ENCODE measurements at regions not wholly inside any gene's neighbourhood (a gene's known extent, or its start where the extent isn't known, plus 50 kb on each side); places are given as distances from the start of the nearest gene placed in this dataset.
"Not testable (repeated sequence)": the region's sequence is repeated elsewhere in the genome, so short reads cannot be mapped to it uniquely, and the experiment has no call there.

DNA sequence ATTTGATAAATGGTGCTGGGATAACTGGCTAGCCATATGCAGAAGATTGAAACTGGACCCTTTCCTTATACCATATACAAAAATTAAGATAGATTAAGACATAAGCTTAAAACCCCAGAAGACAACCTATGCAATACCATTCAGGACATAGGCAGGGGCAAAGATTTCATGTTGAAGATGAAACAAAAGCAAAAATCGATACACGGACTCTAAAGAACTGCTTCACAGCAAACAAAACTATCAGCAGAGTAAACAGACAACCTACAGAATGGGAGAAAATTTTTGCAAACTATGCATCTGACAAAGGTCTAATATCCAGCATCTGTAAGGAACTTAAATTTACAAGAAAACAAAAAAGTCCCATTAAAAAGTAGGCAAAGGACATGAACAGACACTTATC is 255.9 kb downstream of the TINAG start:
- DNase-seq (ENCODE audit: low spot score): not testable (repeated sequence)

DNA sequence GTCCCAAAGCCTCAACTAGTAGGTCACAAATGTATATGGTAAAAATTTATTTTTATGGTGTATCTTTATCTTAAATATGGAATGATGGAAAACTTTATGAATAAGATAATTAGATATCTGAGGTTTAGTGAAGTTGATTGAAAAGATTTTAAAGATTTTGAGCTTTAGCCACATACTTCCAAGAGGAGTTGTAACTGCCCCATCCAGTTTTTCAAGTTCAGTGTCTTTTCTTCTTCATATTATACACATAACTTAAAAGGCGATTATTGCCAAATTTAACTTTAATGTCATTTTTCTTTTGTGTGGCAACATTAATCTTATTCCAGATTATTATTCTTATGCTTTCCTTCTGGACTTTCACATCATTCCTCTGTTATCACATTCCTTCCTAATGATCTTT is 266.4 kb downstream of the TINAG start:
- DNase-seq (ENCODE audit: low spot score): no peak

DNA sequence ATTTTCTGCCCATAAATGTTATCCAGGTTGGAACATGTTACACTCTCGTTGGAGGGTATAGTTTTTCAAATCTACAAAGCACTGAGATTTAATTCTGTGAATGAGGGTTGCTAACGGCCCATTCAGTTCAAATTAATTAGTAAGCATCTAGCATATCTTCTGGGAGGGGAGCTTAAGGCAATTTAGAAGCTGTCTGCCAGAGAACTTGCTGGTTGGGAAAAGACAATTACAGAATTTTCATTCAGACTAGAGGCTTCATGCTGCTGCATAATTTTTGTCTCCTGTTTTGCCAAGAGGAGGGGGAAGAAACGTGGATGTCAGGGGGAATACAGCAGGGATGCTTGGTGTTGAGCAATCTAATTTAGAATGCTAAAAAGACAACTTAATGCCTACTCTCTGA is 268.3 kb upstream of the FAM83B start:
- DNase-seq (ENCODE audit: low spot score): no peak

DNA sequence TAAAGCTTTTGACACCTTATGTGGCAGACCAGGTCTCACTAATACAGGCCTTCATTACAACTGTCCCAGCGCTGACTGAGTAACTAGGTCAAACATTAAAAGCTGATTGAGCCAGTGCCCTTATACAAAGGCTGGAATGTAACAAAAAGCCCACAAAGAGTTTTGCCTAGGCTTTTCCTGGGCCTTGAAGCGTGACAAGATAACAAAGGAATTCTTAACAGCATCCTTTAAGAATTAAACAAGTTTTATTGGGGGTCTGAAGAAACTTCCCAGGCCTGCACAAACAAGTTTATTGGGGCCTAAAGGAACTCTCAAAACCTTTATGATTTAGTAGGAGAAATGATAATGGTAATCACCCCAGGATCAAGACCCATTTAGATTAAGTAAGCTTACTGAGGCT is 267.6 kb upstream of the FAM83B start:
- DNase-seq (ENCODE audit: low spot score): no peak

DNA sequence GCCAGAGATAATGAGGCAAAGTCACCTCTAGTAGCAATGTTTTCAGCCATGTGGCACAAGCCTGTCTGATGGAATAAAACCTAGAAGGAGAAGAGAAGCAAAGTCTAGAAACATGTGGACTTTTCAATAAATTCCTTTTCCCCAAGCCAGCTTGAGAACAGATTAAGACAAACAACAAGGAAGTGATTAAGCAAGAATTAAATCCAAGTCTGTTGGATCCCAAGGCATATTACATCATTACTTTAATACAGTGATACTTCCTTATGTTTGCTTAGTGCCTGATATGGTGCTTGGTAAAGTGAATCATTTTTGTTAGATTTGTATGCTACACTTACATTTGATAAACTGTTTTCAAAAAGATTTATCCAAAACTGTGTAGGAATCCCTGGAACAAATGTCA is 260.3 kb upstream of the FAM83B start:
- no peak for DNase-seq (ENCODE audit: low spot score)

DNA sequence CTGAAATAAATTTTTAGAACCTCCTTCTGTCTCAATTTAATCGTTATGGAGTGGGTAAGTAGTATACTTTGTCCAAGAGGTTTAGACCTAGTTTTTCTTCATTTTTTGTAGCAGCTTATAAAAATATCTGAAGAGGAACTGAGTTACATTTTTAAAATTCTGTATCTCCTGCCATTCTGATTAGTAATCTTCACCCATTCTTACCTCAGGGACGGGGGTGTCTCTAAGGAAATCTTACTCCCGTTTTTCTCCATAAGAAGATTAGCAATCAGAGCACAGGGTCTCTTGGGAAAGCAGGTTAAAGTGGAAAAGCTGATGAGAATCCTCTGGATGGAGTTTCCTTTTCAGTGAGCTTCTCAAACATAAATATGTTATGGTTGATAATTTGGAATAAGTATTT is 259.3 kb upstream of the FAM83B start:
- DNase-seq (ENCODE audit: low spot score): no peak

DNA sequence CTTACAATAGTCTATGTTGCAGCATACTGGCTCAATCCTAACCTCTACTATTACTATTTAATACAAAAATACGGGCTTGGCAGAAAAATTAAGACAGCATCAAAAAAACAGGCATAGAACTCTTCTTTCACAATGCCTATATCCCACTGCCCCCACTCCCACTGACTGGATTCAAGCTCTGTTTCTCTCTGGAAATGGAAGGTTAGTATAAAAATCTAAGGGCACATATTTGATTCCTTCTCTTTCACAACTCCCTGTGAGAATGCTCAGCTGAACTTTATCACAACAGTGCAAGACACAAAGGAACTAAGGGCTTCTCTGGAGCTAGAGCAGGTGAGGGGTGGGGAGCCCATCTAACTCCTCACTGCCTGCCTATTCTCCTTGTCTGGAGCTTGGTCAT is 258.4 kb upstream of the FAM83B start:
- no peak for DNase-seq (ENCODE audit: low spot score)

DNA sequence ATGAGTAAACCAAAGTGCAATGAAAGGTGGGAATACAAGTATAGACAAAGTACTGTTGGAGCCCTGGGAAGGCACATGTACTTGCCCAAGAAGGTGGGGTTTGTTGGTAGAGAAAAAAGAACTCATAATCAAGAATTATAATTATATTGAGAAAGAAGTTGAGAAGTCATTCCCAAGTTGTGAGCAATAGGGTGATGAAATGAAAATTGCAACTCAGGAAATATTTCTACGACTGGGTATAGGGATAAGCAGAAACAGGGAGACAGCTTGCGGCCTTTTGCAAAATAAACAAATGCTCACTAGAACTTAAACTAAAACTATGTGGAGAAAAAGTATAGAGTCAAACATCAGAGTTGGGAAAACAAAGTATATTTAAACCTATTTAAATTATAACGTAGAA is 250.7 kb upstream of the FAM83B start:
- no peak for DNase-seq (ENCODE audit: low spot score)

DNA sequence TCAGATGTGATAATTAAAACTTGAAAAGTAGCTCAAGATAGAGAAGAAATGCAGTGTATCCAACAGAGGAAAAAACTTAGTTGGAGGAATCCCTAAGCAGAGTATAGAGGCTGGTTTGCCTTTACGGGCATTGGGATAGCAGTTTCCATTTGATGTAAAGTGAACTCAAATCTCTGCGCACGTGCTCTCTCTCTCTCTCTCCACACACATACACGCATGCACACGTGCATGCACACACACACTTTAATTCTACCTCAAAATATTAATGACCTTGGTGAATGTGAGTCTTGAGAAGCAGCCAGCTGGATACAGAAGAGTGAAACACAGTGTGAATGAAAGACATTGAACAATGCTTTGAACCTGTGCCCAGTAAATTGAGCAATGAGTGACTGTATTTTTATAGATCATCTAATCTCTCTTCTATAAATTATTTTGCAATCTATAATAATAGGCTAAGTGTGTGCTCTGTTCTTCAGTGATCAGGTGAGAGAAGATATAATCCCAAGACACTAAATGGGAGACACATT is 247.7 kb upstream of the FAM83B start:
- DNase-seq (ENCODE audit: low spot score): no peak

DNA sequence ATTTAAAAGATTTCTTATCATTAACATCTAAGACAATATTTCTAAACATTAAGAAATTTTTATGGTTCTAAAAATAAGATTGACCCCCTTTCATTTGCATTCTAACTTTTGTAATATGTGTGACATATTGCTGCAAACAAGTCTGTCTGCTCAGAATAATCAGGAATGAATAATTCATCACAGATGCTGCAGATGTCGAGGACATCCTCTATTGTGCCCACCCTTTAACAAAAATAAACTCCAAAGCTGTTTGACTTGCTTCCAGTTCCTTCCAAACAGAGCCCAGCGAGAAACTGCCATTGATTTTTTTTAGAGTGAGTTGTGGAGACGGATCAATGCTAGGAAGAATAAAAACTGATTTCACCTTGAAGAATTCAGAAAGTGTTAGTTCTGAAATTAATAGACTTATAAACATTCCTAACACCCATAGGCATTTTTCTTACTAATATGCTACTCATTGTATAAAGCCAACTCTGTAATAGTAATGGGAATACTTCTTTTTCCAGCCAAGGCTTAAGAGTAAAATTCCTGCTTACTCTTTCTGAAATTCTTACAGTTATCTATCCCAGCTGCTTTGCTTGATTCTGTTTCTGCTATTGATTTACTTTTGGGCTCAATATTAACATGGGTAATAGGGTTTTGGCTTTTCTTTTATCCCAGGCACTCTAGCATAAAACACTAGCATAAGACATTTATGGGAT is 244.8 kb upstream of the FAM83B start:
- DNase-seq (ENCODE audit: low spot score): no peak

DNA sequence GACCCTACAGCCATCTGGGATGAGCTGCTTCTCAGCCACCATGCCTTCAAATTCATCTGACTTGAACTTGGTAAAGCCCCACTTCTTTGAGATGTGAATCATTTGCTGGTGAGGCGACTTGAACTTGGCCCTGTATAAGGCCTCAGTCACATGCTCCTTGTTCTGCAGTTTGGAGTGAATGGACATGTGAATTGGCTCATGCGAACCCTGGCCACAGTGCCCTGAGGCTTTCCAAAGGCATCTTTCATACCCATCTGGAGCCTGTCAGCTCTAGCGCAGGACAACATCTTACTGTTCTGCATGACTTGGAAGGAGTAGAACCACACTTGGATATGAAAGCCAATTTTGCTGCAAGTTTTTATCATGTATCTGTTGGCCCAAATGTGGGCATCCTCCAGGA is 244.0 kb upstream of the FAM83B start:
- no peak for DNase-seq (ENCODE audit: low spot score)

DNA sequence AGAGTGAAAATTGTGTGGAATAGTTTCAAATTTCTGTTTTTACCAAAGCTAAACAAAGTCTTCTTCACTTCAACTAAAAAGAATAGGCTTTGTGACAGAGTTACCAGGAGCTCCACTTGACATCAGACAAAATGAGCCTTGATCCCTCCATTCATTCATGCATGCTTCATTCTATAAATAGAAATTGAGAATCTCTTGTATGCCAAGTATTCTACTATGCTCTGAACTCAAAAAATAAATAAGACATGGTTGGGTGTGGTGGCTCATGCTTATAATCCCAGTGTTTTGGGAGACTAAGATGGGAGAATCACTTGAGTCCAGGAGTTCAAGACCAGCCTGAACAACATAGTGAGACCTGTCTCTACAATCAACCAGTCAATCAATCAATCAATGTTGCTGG is 236.6 kb upstream of the FAM83B start:
- no peak for DNase-seq (ENCODE audit: low spot score)

DNA sequence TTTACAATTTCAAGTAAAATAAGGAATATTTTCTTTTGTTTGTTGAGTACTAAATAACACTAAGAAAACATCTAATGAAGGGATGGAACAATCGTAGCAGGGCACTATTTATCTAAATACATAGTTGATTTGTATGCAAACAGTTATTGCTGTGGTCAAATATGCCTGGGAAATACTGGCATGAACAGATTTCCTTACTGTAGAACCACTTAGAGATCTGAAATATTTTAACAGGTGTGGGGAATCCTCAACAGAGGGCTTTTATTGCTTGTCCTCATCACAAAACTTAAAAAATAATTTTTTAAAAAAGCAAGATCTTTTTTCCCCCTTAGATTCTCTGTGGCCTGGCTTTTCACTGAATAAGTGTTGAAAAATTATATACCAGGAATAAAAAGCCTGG is 233.0 kb upstream of the FAM83B start:
- DNase-seq (ENCODE audit: low spot score): no peak

DNA sequence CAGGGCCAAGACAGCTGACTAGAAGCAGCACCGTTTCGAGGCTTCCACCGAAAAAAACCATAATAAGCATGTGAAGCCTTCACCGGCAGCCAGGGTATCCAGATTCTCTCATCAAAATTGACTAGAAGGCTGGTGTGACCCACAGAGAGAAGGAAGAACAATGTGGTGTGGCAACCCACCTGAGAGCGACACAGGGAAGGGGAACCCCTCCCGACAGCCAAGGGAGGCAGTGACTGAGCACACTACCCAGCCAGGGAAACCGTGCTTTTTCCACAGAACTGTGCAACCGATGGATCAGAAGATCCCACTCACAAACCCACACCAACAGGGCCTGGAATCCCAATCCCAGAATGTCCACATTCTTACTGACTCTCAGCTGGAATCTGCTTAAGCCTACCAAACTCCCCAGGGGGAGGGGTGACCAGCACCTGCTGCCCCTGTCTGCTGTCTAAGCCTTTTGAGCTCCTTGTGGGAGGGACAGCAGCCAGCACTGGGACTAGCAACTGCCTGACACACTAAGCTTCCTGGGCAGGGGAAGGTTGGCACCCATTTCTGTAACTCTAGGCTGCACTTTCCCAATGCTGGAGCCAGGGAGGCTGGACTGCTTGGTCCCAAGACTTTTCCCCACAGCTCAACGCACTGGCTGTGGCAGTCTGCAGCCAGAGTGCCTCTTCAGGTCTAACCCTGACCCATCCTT is 231.9 kb upstream of the FAM83B start:
- no peak for DNase-seq (ENCODE audit: low spot score)

DNA sequence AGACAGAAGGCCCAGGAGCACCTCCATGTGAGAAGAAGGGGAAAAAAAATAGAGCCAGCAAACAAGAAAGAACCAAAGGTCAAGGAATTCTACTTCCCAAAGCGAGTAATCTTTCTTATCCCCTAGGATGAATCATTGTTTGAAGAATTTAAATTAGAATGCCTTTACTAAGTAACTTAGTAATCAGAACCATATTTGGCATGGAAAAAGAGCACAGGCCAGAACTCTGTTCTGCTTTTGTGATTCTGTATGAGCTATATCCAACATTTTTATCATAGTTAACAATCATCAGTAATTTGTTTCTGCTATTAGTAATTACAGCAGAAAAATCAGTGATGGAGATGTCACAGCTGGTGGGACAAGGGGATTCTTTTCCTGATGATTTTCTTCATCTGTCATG is 228.8 kb upstream of the FAM83B start:
- DNase-seq (ENCODE audit: low spot score): no peak

DNA sequence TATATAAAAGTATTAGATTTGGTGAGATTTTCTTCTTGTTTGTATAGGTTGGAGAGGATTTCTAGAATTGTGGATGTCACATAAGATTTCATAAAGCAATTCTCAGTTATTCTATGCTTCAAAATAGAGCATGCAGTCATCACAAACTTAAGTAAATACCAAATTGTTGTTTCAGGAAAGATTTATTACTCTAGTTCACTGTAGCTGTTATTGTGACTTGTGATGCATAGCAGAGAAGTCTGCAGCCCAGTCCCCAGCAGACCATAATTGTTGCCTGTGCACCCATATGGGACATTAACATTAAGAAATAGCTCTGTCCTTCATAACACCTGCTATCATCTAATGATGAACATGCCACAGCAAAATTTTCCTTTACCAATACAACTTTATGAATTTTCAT is 228.0 kb upstream of the FAM83B start:
- DNase-seq (ENCODE audit: low spot score): no peak

DNA sequence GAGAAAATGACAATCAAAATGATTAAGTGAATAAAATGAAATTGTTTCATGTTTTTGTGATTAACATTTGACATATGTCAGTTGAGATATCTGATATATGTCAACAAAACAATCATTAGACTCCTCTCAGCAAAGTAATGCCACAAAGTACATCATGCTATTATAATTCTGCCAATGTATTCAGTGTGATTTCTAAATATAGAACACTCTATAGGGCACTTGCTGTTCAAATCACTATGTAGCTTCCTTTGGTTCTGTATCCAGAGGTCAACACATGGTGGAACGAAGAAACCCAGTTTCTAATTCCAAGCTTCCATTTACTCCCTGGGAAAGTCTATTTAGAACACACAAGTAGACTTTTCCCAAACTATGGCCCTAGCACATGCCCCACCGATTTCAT is 227.5 kb upstream of the FAM83B start:
- no peak for DNase-seq (ENCODE audit: low spot score)

DNA sequence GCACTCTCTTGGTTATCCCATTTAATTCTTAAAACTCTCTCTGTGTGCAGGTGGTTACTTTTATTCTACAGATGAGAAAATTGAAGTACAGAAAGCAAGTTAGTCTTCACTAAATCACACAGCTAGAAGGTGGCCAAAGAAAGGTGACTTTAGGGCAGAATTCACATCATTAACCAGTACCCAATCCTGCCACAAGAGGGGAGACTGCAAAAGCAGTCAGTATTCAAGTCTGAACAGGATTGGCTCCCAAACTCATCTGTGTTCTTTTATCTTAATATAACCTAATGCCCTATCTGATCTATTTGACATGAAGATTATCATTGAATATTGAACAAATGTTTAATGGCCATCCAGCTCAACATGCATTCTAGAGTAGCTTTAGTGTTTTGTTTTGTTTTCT is 225.3 kb upstream of the FAM83B start:
- DNase-seq (ENCODE audit: low spot score): no peak

DNA sequence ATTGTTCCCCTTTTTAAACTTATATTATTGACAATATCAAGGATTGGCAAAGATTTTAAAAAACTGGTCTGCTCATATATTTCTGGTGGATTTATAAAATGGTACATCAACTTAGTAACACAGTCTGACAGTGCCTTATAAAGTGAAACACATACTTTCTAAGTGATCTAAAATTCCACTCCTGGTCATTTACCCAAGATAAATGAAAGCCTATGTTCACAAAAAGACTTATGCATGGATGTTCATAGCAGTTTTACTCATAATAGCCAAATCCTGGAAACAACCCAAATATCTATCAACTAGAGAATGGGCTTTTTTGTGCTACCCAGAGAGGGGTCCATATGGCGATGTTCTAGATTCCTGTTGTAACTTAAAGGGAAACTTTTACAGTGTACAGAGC is 222.4 kb upstream of the FAM83B start:
- no peak for DNase-seq (ENCODE audit: low spot score)

DNA sequence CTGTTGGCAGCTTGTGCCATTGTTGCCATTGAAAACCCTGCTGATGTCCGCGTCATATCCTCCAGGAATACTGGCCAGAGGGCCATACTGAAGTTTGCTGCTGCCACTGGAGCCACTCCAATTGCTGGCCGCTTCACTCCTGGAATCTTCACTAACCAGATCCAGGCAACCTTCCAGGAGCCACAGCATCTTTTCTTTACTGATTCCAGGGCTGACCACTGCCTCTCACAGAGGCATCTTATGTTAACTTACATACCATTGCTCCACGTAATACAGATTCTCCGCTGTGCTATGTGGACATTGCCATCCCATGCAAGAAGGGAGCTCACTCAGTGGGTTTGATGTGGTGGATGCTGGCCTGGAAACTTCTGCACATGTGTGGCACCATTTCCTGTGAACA is 221.8 kb upstream of the FAM83B start:
- DNase-seq (ENCODE audit: low spot score): no peak

DNA sequence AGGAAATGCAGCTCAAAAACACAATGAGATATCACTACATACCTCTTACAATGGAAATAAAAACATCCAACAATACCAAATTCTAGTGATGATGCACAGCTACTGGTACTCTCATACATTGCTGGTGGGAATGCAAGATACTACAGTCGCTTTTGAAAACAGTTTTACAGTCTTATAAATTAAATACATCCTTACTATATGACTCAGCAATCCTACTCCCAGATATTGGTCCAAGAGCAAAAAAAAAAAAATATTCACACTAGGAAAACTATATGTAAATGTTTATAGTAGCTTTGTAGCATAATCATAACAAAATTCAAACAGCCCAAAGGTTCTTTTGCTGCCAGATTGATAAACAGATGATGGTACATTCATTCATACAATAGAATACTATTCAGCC is 217.4 kb upstream of the FAM83B start:
- no peak for DNase-seq (ENCODE audit: low spot score)

DNA sequence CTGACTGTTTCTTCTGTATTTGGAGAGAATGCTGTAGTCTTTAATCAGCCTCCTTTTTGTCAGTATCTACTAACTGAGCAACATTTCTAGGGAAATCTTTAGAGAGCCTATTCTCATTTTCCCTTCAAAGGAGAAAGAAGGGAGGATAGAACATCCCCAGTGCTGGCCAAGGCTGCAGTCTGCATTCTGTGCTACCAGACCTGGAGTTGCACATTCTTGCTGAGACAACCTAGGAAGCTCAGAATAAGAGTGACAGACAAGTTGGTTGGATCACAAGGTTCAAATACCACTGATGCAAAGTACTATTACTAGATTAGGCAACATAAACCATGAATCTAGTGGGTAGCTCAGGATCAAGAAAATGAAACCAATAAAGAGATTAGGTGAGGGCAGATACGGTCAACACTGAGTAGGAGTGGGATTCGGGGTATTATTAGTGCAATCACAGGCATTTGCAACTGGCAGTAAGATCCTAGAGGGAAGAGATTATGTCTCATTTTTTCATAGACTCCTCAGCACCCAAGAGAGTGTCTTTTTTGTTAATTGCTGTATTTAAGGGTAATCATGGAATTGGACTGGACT is 213.5 kb upstream of the FAM83B start:
- no peak for DNase-seq (ENCODE audit: low spot score)

DNA sequence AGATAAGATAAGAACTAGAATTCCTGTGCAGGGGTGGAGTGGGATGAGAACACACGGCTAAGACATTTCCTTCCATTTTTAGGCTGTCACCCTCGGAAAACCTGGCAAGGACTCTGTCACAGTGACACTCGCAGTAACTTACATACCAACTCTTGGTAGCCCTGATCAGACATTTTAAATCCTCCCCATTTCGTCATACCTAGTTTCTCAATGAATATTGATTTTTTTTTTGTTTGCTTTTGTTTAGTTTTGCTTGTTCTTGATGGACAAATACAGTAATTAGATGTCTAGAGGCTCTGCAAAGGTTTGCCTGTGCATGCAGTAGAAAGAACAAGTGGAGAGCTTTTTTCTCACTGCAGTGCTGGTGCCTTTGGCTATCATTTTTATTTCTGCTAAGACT is 213.0 kb upstream of the FAM83B start:
- no peak for DNase-seq (ENCODE audit: low spot score)
